Activated CD4-positive, alpha-beta T cell treated with anti-CD3 and anti-CD28 coated beads, Interleukin-2, amount 50 U/mL, for 4 hours (primary cell): ENCODE measurements at regions not wholly inside any gene's neighbourhood (a gene's known extent, or its start where the extent isn't known, plus 50 kb on each side); places are given as distances from the start of the nearest gene placed in this dataset.
"Not testable (repeated sequence)": the region's sequence is repeated elsewhere in the genome, so short reads cannot be mapped to it uniquely, and the experiment has no call there.

Experiments used
- DNase-seq, 2 experiments: peaks; one replicate each; pipeline ENCODE4 v3.0.0-alpha.2; 2020

GRCh38 chr4:49229243-49229642 is 243.2 kb downstream of the CWH43 start:
- not testable (repeated sequence) for DNase-seq

- DNase-seq, result not testable (repeated sequence)
Observed at GRCh38 chr4:49229713-49230112, 243.6 kb downstream of the CWH43 start.

GRCh38 chr4:49233346-49233745 is 247.3 kb downstream of the CWH43 start:
- not testable (repeated sequence) for DNase-seq

GRCh38 chr4:49233749-49234148 is 247.7 kb downstream of the CWH43 start:
- not testable (repeated sequence) for DNase-seq

GRCh38 chr4:49234382-49234781 is 248.3 kb downstream of the CWH43 start:
- DNase-seq, result not testable (repeated sequence)

- not testable (repeated sequence) for DNase-seq
Observed at GRCh38 chr4:49235413-49236160, 249.5 kb downstream of the CWH43 start.

- not testable (repeated sequence) for DNase-seq
Observed at GRCh38 chr4:49236474-49236873, 250.4 kb downstream of the CWH43 start.

GRCh38 chr4:49241295-49241694 is 255.2 kb downstream of the CWH43 start:
- DNase-seq, result not testable (repeated sequence)

- DNase-seq, result not testable (repeated sequence)
Observed at GRCh38 chr4:49262786-49263185, 276.7 kb downstream of the CWH43 start.

GRCh38 chr4:49270435-49270834 is 284.4 kb downstream of the CWH43 start:
- not testable (repeated sequence) for DNase-seq

GRCh38 chr4:49270912-49271311 is 284.8 kb downstream of the CWH43 start:
- not testable (repeated sequence) for DNase-seq

- not testable (repeated sequence) for DNase-seq
Observed at GRCh38 chr4:49285905-49286304, 299.8 kb downstream of the CWH43 start.

- not testable (repeated sequence) for DNase-seq
Observed at GRCh38 chr4:49286926-49287745, 301.1 kb downstream of the CWH43 start.

GRCh38 chr4:49287893-49288292 is 301.8 kb downstream of the CWH43 start:
- DNase-seq, result not testable (repeated sequence)

- not testable (repeated sequence) for DNase-seq
Observed at GRCh38 chr4:49288796-49289195, 302.7 kb downstream of the CWH43 start.

- not testable (repeated sequence) for DNase-seq
Observed at GRCh38 chr4:49314815-49315214, 328.7 kb downstream of the CWH43 start.

- not testable (repeated sequence) for DNase-seq
Observed at GRCh38 chr4:49320725-49321410, 334.8 kb downstream of the CWH43 start.

GRCh38 chr4:49321511-49322300 is 335.6 kb downstream of the CWH43 start:
- not testable (repeated sequence) for DNase-seq

GRCh38 chr4:49322610-49323572 is 336.8 kb downstream of the CWH43 start:
- not testable (repeated sequence) for DNase-seq

GRCh38 chr4:49323573-49323940 is 337.5 kb downstream of the CWH43 start:
- not testable (repeated sequence) for DNase-seq
